ENCODE measurements at regions not wholly inside any gene's neighbourhood (a gene's known extent, or its start where the extent isn't known, plus 50 kb on each side); places are given as distances from the start of the nearest gene placed in this dataset.

GRCh38 chr6:16925461-16925860 is 164.2 kb upstream of the ATXN1 start (continued):
- TF ChIP-seq CREB1 (CRISPR knock-in tag; IDR thresholded peaks at IDR 0.05; ENCODE audit: low read depth), result no peak
- no peak for TF ChIP-seq NANOG (IDR thresholded peaks at IDR 0.05; ENCODE audit: borderline replicate concordance)
- TF ChIP-seq, protein P1, sequence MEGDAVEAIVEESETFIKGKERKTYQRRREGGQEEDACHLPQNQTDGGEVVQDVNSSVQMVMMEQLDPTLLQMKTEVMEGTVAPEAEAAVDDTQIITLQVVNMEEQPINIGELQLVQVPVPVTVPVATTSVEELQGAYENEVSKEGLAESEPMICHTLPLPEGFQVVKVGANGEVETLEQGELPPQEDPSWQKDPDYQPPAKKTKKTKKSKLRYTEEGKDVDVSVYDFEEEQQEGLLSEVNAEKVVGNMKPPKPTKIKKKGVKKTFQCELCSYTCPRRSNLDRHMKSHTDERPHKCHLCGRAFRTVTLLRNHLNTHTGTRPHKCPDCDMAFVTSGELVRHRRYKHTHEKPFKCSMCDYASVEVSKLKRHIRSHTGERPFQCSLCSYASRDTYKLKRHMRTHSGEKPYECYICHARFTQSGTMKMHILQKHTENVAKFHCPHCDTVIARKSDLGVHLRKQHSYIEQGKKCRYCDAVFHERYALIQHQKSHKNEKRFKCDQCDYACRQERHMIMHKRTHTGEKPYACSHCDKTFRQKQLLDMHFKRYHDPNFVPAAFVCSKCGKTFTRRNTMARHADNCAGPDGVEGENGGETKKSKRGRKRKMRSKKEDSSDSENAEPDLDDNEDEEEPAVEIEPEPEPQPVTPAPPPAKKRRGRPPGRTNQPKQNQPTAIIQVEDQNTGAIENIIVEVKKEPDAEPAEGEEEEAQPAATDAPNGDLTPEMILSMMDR (conservative IDR thresholded peaks at IDR 0.05; ENCODE audit: low read depth in 2 of 2), result no peak
- no peak for TF ChIP-seq EZH2 (IDR thresholded peaks at IDR 0.05; ENCODE audit: low read depth, unreplicated experiment)
- TF ChIP-seq, protein P2, sequence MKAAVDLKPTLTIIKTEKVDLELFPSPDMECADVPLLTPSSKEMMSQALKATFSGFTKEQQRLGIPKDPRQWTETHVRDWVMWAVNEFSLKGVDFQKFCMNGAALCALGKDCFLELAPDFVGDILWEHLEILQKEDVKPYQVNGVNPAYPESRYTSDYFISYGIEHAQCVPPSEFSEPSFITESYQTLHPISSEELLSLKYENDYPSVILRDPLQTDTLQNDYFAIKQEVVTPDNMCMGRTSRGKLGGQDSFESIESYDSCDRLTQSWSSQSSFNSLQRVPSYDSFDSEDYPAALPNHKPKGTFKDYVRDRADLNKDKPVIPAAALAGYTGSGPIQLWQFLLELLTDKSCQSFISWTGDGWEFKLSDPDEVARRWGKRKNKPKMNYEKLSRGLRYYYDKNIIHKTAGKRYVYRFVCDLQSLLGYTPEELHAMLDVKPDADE (IDR thresholded peaks at IDR 0.05), result no peak
- no peak for TF ChIP-seq ZNF331 (CRISPR knock-in tag; IDR thresholded peaks at IDR 0.05; ENCODE audit: low read depth)
- no peak for TF ChIP-seq ZNF114 (CRISPR knock-in tag; IDR thresholded peaks at IDR 0.05)
- TF ChIP-seq REST (IDR thresholded peaks at IDR 0.05; ENCODE audit: unreplicated experiment), result no peak

DNA sequence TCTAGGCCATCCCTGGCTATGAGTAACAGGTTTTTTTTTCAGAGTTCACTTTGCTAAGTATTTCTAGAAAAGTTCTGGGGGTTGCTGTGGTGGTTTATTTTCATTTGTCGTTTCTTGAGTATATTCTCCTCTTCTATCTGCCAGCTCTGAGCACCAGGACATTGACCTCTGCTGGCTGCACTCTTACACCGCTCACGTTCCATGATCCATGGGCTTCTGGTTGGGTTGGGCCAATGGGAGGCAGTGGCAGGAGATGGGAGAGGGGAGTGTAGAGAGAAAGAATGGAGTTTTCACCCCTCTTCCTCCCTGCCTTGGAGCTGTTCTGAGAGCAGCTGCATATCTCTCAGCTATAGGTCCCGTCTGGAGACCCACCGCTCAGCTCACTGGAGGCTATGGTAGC is 161.0 kb upstream of the ATXN1 start:
- no peak overlapping the region for H3K4me2 ChIP-seq
- no peak overlapping the region for H3K4me3 Mint-ChIP-seq
- H3K27me3 Mint-ChIP-seq (ENCODE audit: insufficient read depth, low read depth, poor library complexity), result peaks cover 1% of the 10 kb centered on the region
- H3K36me3 ChIP-seq (ENCODE audit: insufficient read depth), result no peaks in the 10 kb centered on the region
- H2AFZ ChIP-seq, result no peak overlapping the region
- no peak overlapping the region for H3K4me3 ChIP-seq
- no peak for TF ChIP-seq REST (IDR thresholded peaks at IDR 0.05; ENCODE audit: unreplicated experiment)
- TF ChIP-seq, protein P1 (conservative IDR thresholded peaks at IDR 0.05; ENCODE audit: low read depth in 2 of 2), result peak in 1 of 2 experiments; percentile 22; a peak in 1 of 4 replicates
- H3K27me3 ChIP-seq (ENCODE audit: insufficient read depth), result no peaks in the 10 kb centered on the region
- no peaks in the 10 kb centered on the region for H3K79me2 ChIP-seq (replicated peaks; ENCODE audit: insufficient read depth)
- H3K9me3 Mint-ChIP-seq, result no peaks in the 10 kb centered on the region
- no peaks in the 10 kb centered on the region for H3F3A ChIP-seq (replicated peaks; ENCODE audit: low read depth)
- peaks cover 3% of the 10 kb centered on the region; the same call in 2 of the 3 replicates for H3K4me1 Mint-ChIP-seq
- H3K36me3 Mint-ChIP-seq (ENCODE audit: low read depth), result no peaks in the 10 kb centered on the region
- no peaks in the 10 kb centered on the region for H3K4me1 ChIP-seq (ENCODE audit: insufficient read depth)
- peak; percentile 16 for DNase-seq (ENCODE audit: low spot score)
- no peak overlapping the region for H3K27ac ChIP-seq (ENCODE audit: low read depth)
- no peak for ATAC-seq
- H4K20me1 ChIP-seq (replicated peaks; ENCODE audit: insufficient read depth), result no peaks in the 10 kb centered on the region
- peaks cover 5% of the 10 kb centered on the region; the same call in 1 of the 2 replicates for H3K9me2 ChIP-seq (ENCODE audit: insufficient read depth)
- no peak overlapping the region for H3K27ac Mint-ChIP-seq

Measured in GM23338 (cell line).